Lung microvascular endothelial cell (primary cell): ENCODE measurements at regions not wholly inside any gene's neighbourhood (a gene's known extent, or its start where the extent isn't known, plus 50 kb on each side); places are given as distances from the start of the nearest gene placed in this dataset.
A peak's percentile ranks its signal among the peaks of the same experiment; 100 is the strongest.
"Not testable (repeated sequence)": the region's sequence is repeated elsewhere in the genome, so short reads cannot be mapped to it uniquely, and the experiment has no call there.

ENCODE experiments used
- DNase-seq, 2 donors: peaks; one replicate each; pipeline versions ENCODE4 v3.0.0 to v3.0.0-alpha.2; 2010; ENCODE audit warnings: low read depth in 2 of 2

- DNase-seq: no peak
Measured at GRCh38 chr5:81829242-81829641, 78.3 kb upstream of the SSBP2 start.

- DNase-seq: no peak
Measured at GRCh38 chr5:81827500-81827899, 76.6 kb upstream of the SSBP2 start.

- DNase-seq: no peak
Measured at GRCh38 chr5:81826128-81826527, 75.2 kb upstream of the SSBP2 start.

GRCh38 chr5:81825237-81825636 is 74.3 kb upstream of the SSBP2 start:
- DNase-seq: peak in 1 of 2 donors; percentile 6

- DNase-seq: not testable (repeated sequence)
Measured at GRCh38 chr5:81823736-81824135, 72.8 kb upstream of the SSBP2 start.

GRCh38 chr5:81820863-81821262 is 70.0 kb upstream of the SSBP2 start:
- DNase-seq: no peak

- no peak for DNase-seq
Measured at GRCh38 chr5:81820318-81820636, 69.4 kb upstream of the SSBP2 start.

GRCh38 chr5:81819556-81820317 is 68.8 kb upstream of the SSBP2 start:
- DNase-seq: peak; percentile 37 to 43

GRCh38 chr5:81817980-81818379 is 67.1 kb upstream of the SSBP2 start:
- DNase-seq: no peak

- no peak for DNase-seq
Measured at GRCh38 chr5:81817086-81817485, 66.2 kb upstream of the SSBP2 start.

- DNase-seq: no peak
Measured at GRCh38 chr5:81815321-81815720, 64.4 kb upstream of the SSBP2 start.

- DNase-seq: no peak
Measured at GRCh38 chr5:81808106-81808505, 57.2 kb upstream of the SSBP2 start.

GRCh38 chr5:81805086-81805485 is 54.2 kb upstream of the SSBP2 start:
- no peak for DNase-seq

GRCh38 chr5:81803812-81804211 is 52.9 kb upstream of the SSBP2 start:
- no peak for DNase-seq

GRCh38 chr5:81802625-81803024 is 51.7 kb upstream of the SSBP2 start:
- no peak for DNase-seq

GRCh38 chr5:81802020-81802419 is 51.1 kb upstream of the SSBP2 start:
- DNase-seq: no peak

- DNase-seq: no peak
Measured at GRCh38 chr5:81800797-81801196, 49.9 kb upstream of the SSBP2 start.
